ENCODE measurements at regions not wholly inside any gene's neighbourhood (a gene's known extent, or its start where the extent isn't known, plus 50 kb on each side); places are given as distances from the start of the nearest gene placed in this dataset.

DNA sequence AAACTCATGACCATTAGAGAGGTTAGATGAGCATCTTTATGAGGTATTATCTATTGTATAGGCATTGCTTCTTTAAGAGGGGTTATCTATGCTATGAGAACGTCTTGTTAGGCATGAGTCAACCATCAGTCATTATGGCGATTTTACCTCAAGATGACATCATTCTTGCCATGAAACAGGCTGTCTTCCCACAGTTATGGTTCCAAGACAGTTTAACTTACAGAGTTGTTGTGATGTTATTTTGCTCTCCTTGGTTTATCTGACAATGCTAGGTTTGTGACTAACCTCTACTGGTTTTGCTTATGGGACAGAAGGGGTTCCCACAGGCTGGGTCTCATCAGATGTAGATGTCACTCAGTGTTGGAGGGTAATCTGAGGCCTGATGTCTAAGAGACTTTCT lies 1864.7 kb upstream of the ACO1 start:
- H3K9ac ChIP-seq (replicated peaks; ENCODE audit: extremely low read depth, insufficient read depth, low read length): no peak overlapping the region
- H3K4me1 ChIP-seq (ENCODE audit: control insufficient read depth, extremely low read depth, insufficient read depth, low read length): no peaks in the 10 kb centered on the region
- H3K4me2 ChIP-seq (ENCODE audit: insufficient read depth, low read length): no peak overlapping the region
- no peaks in the 10 kb centered on the region for H4K20me1 ChIP-seq (replicated peaks; ENCODE audit: control insufficient read depth, extremely low read depth, insufficient read depth, low read length)
- no peaks in the 10 kb centered on the region for H3K79me2 ChIP-seq (ENCODE audit: control insufficient read depth, insufficient read depth, low read length)
- ChIA-PET CTCF (no interaction called here), POLR2A (no interaction called here)
- FAIRE-seq: no peak
- TF ChIP-seq JUN (IDR thresholded peaks at IDR 0.05; ENCODE audit: borderline replicate concordance, insufficient read depth, insufficient read length, low read depth) (peak; percentile 40), CTCF (IDR thresholded peaks at IDR 0.05; ENCODE audit: extremely low read depth in 1 of 2, insufficient read depth in 1 of 2, low read depth in 1 of 2, low read length in 2 of 2) (no peak), POLR2A (IDR thresholded peaks at IDR 0.05; ENCODE audit: low read depth, low read length) (no peak)
- DNase-seq (ENCODE audit: low read depth, low spot score): no peak
- no peaks in the 10 kb centered on the region for H3K9me1 ChIP-seq (replicated peaks; ENCODE audit: control insufficient read depth, extremely low read depth, insufficient read depth, low read length)
- no peaks in the 10 kb centered on the region for H3K36me3 ChIP-seq (ENCODE audit: control insufficient read depth in 2 of 2, extremely low read depth in 1 of 2, insufficient read depth in 2 of 2, low read length in 2 of 2)
- no peak overlapping the region for H3K27ac ChIP-seq (ENCODE audit: insufficient read depth, low read depth, low read length)
- dilution Hi-C loops (cut with MboI; ENCODE audit: extremely low pct_ligation_motif_present, low sequenced_read_pairs): no loop called here
- no peak overlapping the region for H3K4me3 ChIP-seq (replicated peaks in 1 of 3; ENCODE audit: insufficient read depth in 1 of 3, low read depth in 1 of 3, low read length in 3 of 3)
- BruUV-seq (replicated peaks): no TSS peak
- intact Hi-C loops (cut with micrococcal nuclease): no loop called here
- H3K27me3 ChIP-seq (ENCODE audit: control insufficient read depth in 2 of 2, insufficient read depth in 2 of 2, low read length in 2 of 2): no peaks in the 10 kb centered on the region
- no peaks in the 10 kb centered on the region for H3K9me3 ChIP-seq (replicated peaks; ENCODE audit: control insufficient read depth, insufficient read depth, low read length)
- H2AFZ ChIP-seq (ENCODE audit: low read depth, low read length): no peak overlapping the region

- Histone ChIP-seq H3K9me1 (replicated peaks; ENCODE audit: control insufficient read depth, extremely low read depth, insufficient read depth, low read length) (no peaks in the 10 kb centered on the region), H4K20me1 (replicated peaks; ENCODE audit: control insufficient read depth, extremely low read depth, insufficient read depth, low read length) (no peaks in the 10 kb centered on the region), H3K4me1 (ENCODE audit: control insufficient read depth, extremely low read depth, insufficient read depth, low read length) (no peaks in the 10 kb centered on the region), H3K27me3 (ENCODE audit: control insufficient read depth in 2 of 2, insufficient read depth in 2 of 2, low read length in 2 of 2) (no peaks in the 10 kb centered on the region), H2AFZ (ENCODE audit: low read depth, low read length) (no peak overlapping the region), H3K9ac (replicated peaks; ENCODE audit: extremely low read depth, insufficient read depth, low read length) (no peak overlapping the region), H3K79me2 (ENCODE audit: control insufficient read depth, insufficient read depth, low read length) (no peaks in the 10 kb centered on the region), H3K27ac (ENCODE audit: insufficient read depth, low read depth, low read length) (no peak overlapping the region), H3K9me3 (replicated peaks; ENCODE audit: control insufficient read depth, insufficient read depth, low read length) (no peaks in the 10 kb centered on the region), H3K36me3 (ENCODE audit: control insufficient read depth in 2 of 2, extremely low read depth in 1 of 2, insufficient read depth in 2 of 2, low read length in 2 of 2) (no peaks in the 10 kb centered on the region), H3K4me3 (replicated peaks in 1 of 3; ENCODE audit: insufficient read depth in 1 of 3, low read depth in 1 of 3, low read length in 3 of 3) (no peak overlapping the region), H3K4me2 (ENCODE audit: insufficient read depth, low read length) (no peak overlapping the region)
- ChIA-PET POLR2A (no interaction called here), CTCF (no interaction called here)
- no TSS peak for BruUV-seq (replicated peaks)
- intact Hi-C loops (cut with micrococcal nuclease): no loop called here
- dilution Hi-C loops (cut with MboI; ENCODE audit: extremely low pct_ligation_motif_present, low sequenced_read_pairs): no loop called here
- FAIRE-seq (no peak), DNase-seq (ENCODE audit: low read depth, low spot score) (no peak)
- TF ChIP-seq CTCF (IDR thresholded peaks at IDR 0.05; ENCODE audit: extremely low read depth in 1 of 2, insufficient read depth in 1 of 2, low read depth in 1 of 2, low read length in 2 of 2) (no peak), JUN (IDR thresholded peaks at IDR 0.05; ENCODE audit: borderline replicate concordance, insufficient read depth, insufficient read length, low read depth) (no peak), MYC (IDR thresholded peaks at IDR 0.05; ENCODE audit: low read depth, low read length) (no peak)
These were observed 1862.4 kb upstream of the ACO1 start for GRCh38 chr9:30522061-30522460.
